Activated T-cell treated with anti-CD3 and anti-CD28 coated beads, Interleukin-2, amount 50 U/mL, for 24 hours (primary cell): ENCODE measurements at regions not wholly inside any gene's neighbourhood (a gene's known extent, or its start where the extent isn't known, plus 50 kb on each side); places are given as distances from the start of the nearest gene placed in this dataset.

Experiments
- DNase-seq: peaks from one replicate; pipeline ENCODE4 v3.0.0-alpha.2; 2020
- H3K27ac Mint-ChIP-seq: 2 replicates; pipeline ENCODE4 v1.8.0; 2020; ENCODE audit warnings: mild to moderate bottlenecking, mixed read lengths
- H3K27me3 Mint-ChIP-seq: 2 replicates; pipeline ENCODE4 v1.8.0; 2020; ENCODE audit warnings: mixed read lengths
- H3K36me3 Mint-ChIP-seq: 2 replicates; pipeline ENCODE4 v1.8.0; 2020; ENCODE audit warnings: low read depth, mixed read lengths
- H3K4me1 Mint-ChIP-seq: 2 replicates; pipeline ENCODE4 v1.8.0; 2020; ENCODE audit warnings: low read depth, mixed read lengths
- H3K4me3 Mint-ChIP-seq: 2 replicates; pipeline ENCODE4 v1.8.0; 2020; ENCODE audit warnings: mild to moderate bottlenecking, moderate library complexity, mixed read lengths
- H3K9me3 Mint-ChIP-seq: 2 replicates; pipeline ENCODE4 v1.8.0; 2020; ENCODE audit warnings: mixed read lengths

GRCh38 chr10:10798864-10799192 is 218.8 kb upstream of the CELF2 start:
- no peak for DNase-seq
- H3K36me3 Mint-ChIP-seq: no peaks in the 10 kb centered on the region
- H3K27ac Mint-ChIP-seq: no peak overlapping the region

GRCh38 chr10:10800961-10801360 is 216.7 kb upstream of the CELF2 start:
- Mint-ChIP-seq H3K9me3 (peaks cover 3% of the 10 kb centered on the region), H3K27me3 (peaks cover 36% of the 10 kb centered on the region), H3K4me1 (no peaks in the 10 kb centered on the region), H3K36me3 (no peaks in the 10 kb centered on the region), H3K27ac (no peak overlapping the region), H3K4me3 (no peak overlapping the region)
- no peak for DNase-seq

More at GRCh38 chr10:10798864-10799192, 218.8 kb upstream of the CELF2 start:
- Mint-ChIP-seq H3K27me3 (peaks cover 44% of the 10 kb centered on the region), H3K4me1 (no peaks in the 10 kb centered on the region), H3K4me3 (no peak overlapping the region), H3K9me3 (peaks cover 3% of the 10 kb centered on the region)

- Mint-ChIP-seq H3K4me1 (no peaks in the 10 kb centered on the region), H3K36me3 (no peaks in the 10 kb centered on the region), H3K27me3 (peaks cover 16% of the 10 kb centered on the region), H3K27ac (no peak overlapping the region), H3K4me3 (no peak overlapping the region), H3K9me3 (peaks cover 3% of the 10 kb centered on the region)
- no peak for DNase-seq
These were observed 214.4 kb upstream of the CELF2 start for GRCh38 chr10:10803278-10803677.

GRCh38 chr10:10804061-10804460 is 213.6 kb upstream of the CELF2 start:
- Mint-ChIP-seq H3K4me3 (no peak overlapping the region), H3K36me3 (no peaks in the 10 kb centered on the region), H3K27me3 (peaks cover 13% of the 10 kb centered on the region), H3K4me1 (no peaks in the 10 kb centered on the region), H3K27ac (no peak overlapping the region), H3K9me3 (peaks cover 3% of the 10 kb centered on the region)
- no peak for DNase-seq

GRCh38 chr10:10804998-10805740 is 212.5 kb upstream of the CELF2 start:
- no peaks in the 10 kb centered on the region for H3K36me3 Mint-ChIP-seq
- no peak for DNase-seq
- no peaks in the 10 kb centered on the region for H3K4me1 Mint-ChIP-seq
- peaks cover 10% of the 10 kb centered on the region for H3K27me3 Mint-ChIP-seq
- H3K4me3 Mint-ChIP-seq: no peak overlapping the region
- no peak overlapping the region for H3K27ac Mint-ChIP-seq
- H3K9me3 Mint-ChIP-seq: peaks cover 3% of the 10 kb centered on the region

GRCh38 chr10:10807106-10807505 is 210.6 kb upstream of the CELF2 start:
- DNase-seq: no peak
- H3K9me3 Mint-ChIP-seq: peaks cover 4% of the 10 kb centered on the region
- no peaks in the 10 kb centered on the region for H3K36me3 Mint-ChIP-seq
- no peak overlapping the region for H3K4me3 Mint-ChIP-seq
- H3K27me3 Mint-ChIP-seq: peaks cover 13% of the 10 kb centered on the region
- H3K4me1 Mint-ChIP-seq: no peaks in the 10 kb centered on the region
- no peak overlapping the region for H3K27ac Mint-ChIP-seq

- no peaks in the 10 kb centered on the region for H3K36me3 Mint-ChIP-seq
- peaks cover 21% of the 10 kb centered on the region for H3K27me3 Mint-ChIP-seq
- DNase-seq: no peak
- no peak overlapping the region for H3K27ac Mint-ChIP-seq
- H3K4me3 Mint-ChIP-seq: no peak overlapping the region
- peaks cover 4% of the 10 kb centered on the region for H3K9me3 Mint-ChIP-seq
- H3K4me1 Mint-ChIP-seq: no peaks in the 10 kb centered on the region
These were observed 206.1 kb upstream of the CELF2 start for GRCh38 chr10:10811562-10811961.

GRCh38 chr10:10813656-10814055 is 204.0 kb upstream of the CELF2 start:
- H3K4me1 Mint-ChIP-seq: no peaks in the 10 kb centered on the region
- H3K9me3 Mint-ChIP-seq: peaks cover 4% of the 10 kb centered on the region
- DNase-seq: no peak
- H3K4me3 Mint-ChIP-seq: no peak overlapping the region
- peaks cover 21% of the 10 kb centered on the region for H3K27me3 Mint-ChIP-seq
- H3K27ac Mint-ChIP-seq: no peak overlapping the region
- H3K36me3 Mint-ChIP-seq: no peaks in the 10 kb centered on the region

GRCh38 chr10:10814069-10814468 is 203.6 kb upstream of the CELF2 start:
- Mint-ChIP-seq H3K27me3 (peaks cover 19% of the 10 kb centered on the region), H3K4me1 (no peaks in the 10 kb centered on the region), H3K27ac (no peak overlapping the region), H3K9me3 (peaks cover 4% of the 10 kb centered on the region), H3K4me3 (no peak overlapping the region), H3K36me3 (no peaks in the 10 kb centered on the region)
- DNase-seq: no peak

GRCh38 chr10:10816447-10816846 is 201.2 kb upstream of the CELF2 start:
- H3K4me3 Mint-ChIP-seq: no peak overlapping the region
- H3K36me3 Mint-ChIP-seq: no peaks in the 10 kb centered on the region
- no peak for DNase-seq
- peaks cover 4% of the 10 kb centered on the region for H3K9me3 Mint-ChIP-seq
- H3K27me3 Mint-ChIP-seq: peaks cover 14% of the 10 kb centered on the region
- no peaks in the 10 kb centered on the region for H3K4me1 Mint-ChIP-seq
- no peak overlapping the region for H3K27ac Mint-ChIP-seq

GRCh38 chr10:10817609-10818008 is 200.1 kb upstream of the CELF2 start:
- H3K9me3 Mint-ChIP-seq: no peaks in the 10 kb centered on the region
- no peak for DNase-seq
- H3K27me3 Mint-ChIP-seq: peaks cover 11% of the 10 kb centered on the region
- H3K36me3 Mint-ChIP-seq: no peaks in the 10 kb centered on the region
- no peaks in the 10 kb centered on the region for H3K4me1 Mint-ChIP-seq
- H3K27ac Mint-ChIP-seq: no peak overlapping the region
- H3K4me3 Mint-ChIP-seq: no peak overlapping the region

GRCh38 chr10:10818082-10818481 is 199.6 kb upstream of the CELF2 start:
- no peaks in the 10 kb centered on the region for H3K4me1 Mint-ChIP-seq
- no peak for DNase-seq
- no peaks in the 10 kb centered on the region for H3K36me3 Mint-ChIP-seq
- H3K4me3 Mint-ChIP-seq: no peak overlapping the region
- H3K27ac Mint-ChIP-seq: no peak overlapping the region
- no peaks in the 10 kb centered on the region for H3K9me3 Mint-ChIP-seq
- peaks cover 6% of the 10 kb centered on the region for H3K27me3 Mint-ChIP-seq

- H3K27ac Mint-ChIP-seq: no peak overlapping the region
- no peaks in the 10 kb centered on the region for H3K9me3 Mint-ChIP-seq
- DNase-seq: no peak
- peaks cover 5% of the 10 kb centered on the region for H3K27me3 Mint-ChIP-seq
- no peaks in the 10 kb centered on the region for H3K4me1 Mint-ChIP-seq
- no peak overlapping the region for H3K4me3 Mint-ChIP-seq
- H3K36me3 Mint-ChIP-seq: no peaks in the 10 kb centered on the region
These were observed 198.3 kb upstream of the CELF2 start for GRCh38 chr10:10819206-10819856.

GRCh38 chr10:10821926-10822325 is 195.7 kb upstream of the CELF2 start:
- H3K4me3 Mint-ChIP-seq: no peak overlapping the region
- peaks cover 13% of the 10 kb centered on the region for H3K27me3 Mint-ChIP-seq
- no peaks in the 10 kb centered on the region for H3K36me3 Mint-ChIP-seq
- no peak for DNase-seq
- no peaks in the 10 kb centered on the region for H3K4me1 Mint-ChIP-seq
- H3K9me3 Mint-ChIP-seq: no peaks in the 10 kb centered on the region
- H3K27ac Mint-ChIP-seq: no peak overlapping the region

GRCh38 chr10:10824591-10825148 is 193.0 kb upstream of the CELF2 start:
- H3K36me3 Mint-ChIP-seq: no peaks in the 10 kb centered on the region
- no peak for DNase-seq
- no peaks in the 10 kb centered on the region for H3K9me3 Mint-ChIP-seq
- no peaks in the 10 kb centered on the region for H3K4me1 Mint-ChIP-seq
- H3K4me3 Mint-ChIP-seq: no peak overlapping the region
- peaks cover 33% of the 10 kb centered on the region for H3K27me3 Mint-ChIP-seq
- no peak overlapping the region for H3K27ac Mint-ChIP-seq
